ENCODE measurements at regions not wholly inside any gene's neighbourhood (a gene's known extent, or its start where the extent isn't known, plus 50 kb on each side); places are given as distances from the start of the nearest gene placed in this dataset.

DNA sequence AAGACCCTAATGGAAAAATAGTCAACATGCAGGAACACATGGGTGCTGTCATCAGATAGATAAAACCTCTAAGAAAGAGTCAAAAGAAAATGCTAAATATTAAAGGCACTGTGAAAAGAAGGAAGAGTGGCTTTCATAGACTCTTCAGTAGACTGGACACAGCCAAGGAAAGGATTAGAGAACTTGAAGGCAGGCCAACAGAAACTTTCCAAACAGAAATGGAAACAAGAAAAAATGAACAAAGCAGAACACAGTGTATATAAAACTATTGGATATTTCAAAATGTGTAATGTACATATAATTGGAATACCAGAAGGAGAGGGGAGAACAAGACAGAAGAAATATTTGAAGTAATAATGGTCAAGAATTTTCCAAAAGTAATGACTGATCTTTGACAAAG, 431.9 kb downstream of the MATN1 start:
- Histone ChIP-seq H3K4me2 (ENCODE audit: low read depth, low read length) (no peak overlapping the region), H3K4me1 (ENCODE audit: insufficient read depth, low read length) (no peaks in the 10 kb centered on the region), H3K9ac (ENCODE audit: insufficient read depth, low read depth, low read length) (no peak overlapping the region), H3K36me3 (replicated peaks in 1 of 2; ENCODE audit: control insufficient read depth in 1 of 2, insufficient read depth in 2 of 2, low read length in 2 of 2) (no peaks in the 10 kb centered on the region), H3K27ac (ENCODE audit: extremely low read length, insufficient read depth, low read length) (no peak overlapping the region), H3K27me3 (ENCODE audit: control insufficient read depth in 1 of 2, insufficient read depth in 2 of 2, low read length in 2 of 2) (no peaks in the 10 kb centered on the region), H2AFZ (ENCODE audit: low read length) (no peak overlapping the region), H3K4me3 (replicated peaks in 1 of 3; ENCODE audit: insufficient read depth in 1 of 3, low read depth in 2 of 3, low read length in 3 of 3) (no peak overlapping the region), H4K20me1 (ENCODE audit: insufficient read depth, low read length) (no peaks in the 10 kb centered on the region), H3K79me2 (ENCODE audit: insufficient read depth, low read length) (no peaks in the 10 kb centered on the region), H3K9me3 (ENCODE audit: low read length) (no peaks in the 10 kb centered on the region)
- in situ Hi-C loops (cut with HindIII; ENCODE audit: extremely low pct_ligation_motif_present, low pct_unique_long_range_greater_than_20kb): no loop called here
- FAIRE-seq (no peak), ATAC-seq (no peak), DNase-seq (ENCODE audit: low spot score) (no peak)
- TF ChIP-seq MTF1 (CRISPR knock-in tag; IDR thresholded peaks at IDR 0.05) (no peak), NFKBIZ (CRISPR knock-in tag; IDR thresholded peaks at IDR 0.05) (no peak), ZNF563 (CRISPR knock-in tag; IDR thresholded peaks at IDR 0.05) (no peak), KAT7 (CRISPR knock-in tag; IDR thresholded peaks at IDR 0.05; ENCODE audit: borderline replicate concordance) (no peak)
- CTCF ChIA-PET (ENCODE audit: low intra/inter-chr PET ratio, low total read pairs): no interaction called here
- intact Hi-C loops (cut with micrococcal nuclease; ENCODE audit: unreplicated experiment): no loop called here
- POLR2A ChIA-PET: no interaction called here
- no TSS peak for BruUV-seq (replicated peaks)

DNA sequence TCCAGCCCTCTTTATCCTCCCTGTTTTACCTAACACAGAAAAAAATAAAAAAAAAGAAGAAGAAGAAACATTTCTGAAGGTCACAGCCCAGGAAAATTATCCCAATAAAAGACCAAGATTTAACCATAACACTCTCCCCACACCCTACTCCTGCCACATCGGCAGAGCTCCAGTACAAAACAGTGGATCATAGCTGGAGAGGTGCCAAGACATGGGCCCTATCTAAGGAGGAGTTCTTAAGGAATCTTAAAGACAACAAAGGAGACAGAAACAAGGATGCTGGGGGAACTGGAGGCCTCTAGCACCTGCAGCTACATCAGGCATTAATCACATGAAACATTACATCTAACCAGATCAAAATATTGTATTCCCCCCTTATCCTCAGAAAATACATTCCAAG, 432.8 kb downstream of the MATN1 start:
- WGBS (ENCODE audit: low lambda C conversion rate): 5% methylated on average over 1 of the region's 1 CpG

More for the DNA sequence above, 432.8 kb downstream of the MATN1 start:
- Histone ChIP-seq H3K27me3 (ENCODE audit: control insufficient read depth in 1 of 2, insufficient read depth in 2 of 2, low read length in 2 of 2) (no peaks in the 10 kb centered on the region), H3K4me2 (ENCODE audit: low read depth, low read length) (no peak overlapping the region), H4K20me1 (ENCODE audit: insufficient read depth, low read length) (no peaks in the 10 kb centered on the region), H3K4me3 (replicated peaks in 1 of 3; ENCODE audit: insufficient read depth in 1 of 3, low read depth in 2 of 3, low read length in 3 of 3) (no peak overlapping the region), H2AFZ (ENCODE audit: low read length) (no peak overlapping the region), H3K9me3 (ENCODE audit: low read length) (no peaks in the 10 kb centered on the region), H3K27ac (ENCODE audit: extremely low read length, insufficient read depth, low read length) (no peak overlapping the region), H3K79me2 (ENCODE audit: insufficient read depth, low read length) (no peaks in the 10 kb centered on the region), H3K9ac (ENCODE audit: insufficient read depth, low read depth, low read length) (no peak overlapping the region), H3K36me3 (replicated peaks in 1 of 2; ENCODE audit: control insufficient read depth in 1 of 2, insufficient read depth in 2 of 2, low read length in 2 of 2) (no peaks in the 10 kb centered on the region), H3K4me1 (ENCODE audit: insufficient read depth, low read length) (no peaks in the 10 kb centered on the region)
- BruUV-seq (replicated peaks): no TSS peak
- TF ChIP-seq HDAC6 (IDR thresholded peaks at IDR 0.05; ENCODE audit: low read depth, low read length) (no peak), KLF15 (CRISPR knock-in tag; IDR thresholded peaks at IDR 0.05; ENCODE audit: borderline replicate concordance) (no peak), MXD4 (CRISPR knock-in tag; IDR thresholded peaks at IDR 0.05) (no peak), RFX5 (IDR thresholded peaks at IDR 0.05; ENCODE audit: low read depth, low read length) (no peak)
- TF ChIP-seq, protein P1, sequence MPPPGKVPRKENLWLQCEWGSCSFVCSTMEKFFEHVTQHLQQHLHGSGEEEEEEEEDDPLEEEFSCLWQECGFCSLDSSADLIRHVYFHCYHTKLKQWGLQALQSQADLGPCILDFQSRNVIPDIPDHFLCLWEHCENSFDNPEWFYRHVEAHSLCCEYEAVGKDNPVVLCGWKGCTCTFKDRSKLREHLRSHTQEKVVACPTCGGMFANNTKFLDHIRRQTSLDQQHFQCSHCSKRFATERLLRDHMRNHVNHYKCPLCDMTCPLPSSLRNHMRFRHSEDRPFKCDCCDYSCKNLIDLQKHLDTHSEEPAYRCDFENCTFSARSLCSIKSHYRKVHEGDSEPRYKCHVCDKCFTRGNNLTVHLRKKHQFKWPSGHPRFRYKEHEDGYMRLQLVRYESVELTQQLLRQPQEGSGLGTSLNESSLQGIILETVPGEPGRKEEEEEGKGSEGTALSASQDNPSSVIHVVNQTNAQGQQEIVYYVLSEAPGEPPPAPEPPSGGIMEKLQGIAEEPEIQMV (CRISPR knock-in tag; IDR thresholded peaks at IDR 0.05; ENCODE audit: low read depth): no peak
- TF ChIP-seq, protein P2, sequence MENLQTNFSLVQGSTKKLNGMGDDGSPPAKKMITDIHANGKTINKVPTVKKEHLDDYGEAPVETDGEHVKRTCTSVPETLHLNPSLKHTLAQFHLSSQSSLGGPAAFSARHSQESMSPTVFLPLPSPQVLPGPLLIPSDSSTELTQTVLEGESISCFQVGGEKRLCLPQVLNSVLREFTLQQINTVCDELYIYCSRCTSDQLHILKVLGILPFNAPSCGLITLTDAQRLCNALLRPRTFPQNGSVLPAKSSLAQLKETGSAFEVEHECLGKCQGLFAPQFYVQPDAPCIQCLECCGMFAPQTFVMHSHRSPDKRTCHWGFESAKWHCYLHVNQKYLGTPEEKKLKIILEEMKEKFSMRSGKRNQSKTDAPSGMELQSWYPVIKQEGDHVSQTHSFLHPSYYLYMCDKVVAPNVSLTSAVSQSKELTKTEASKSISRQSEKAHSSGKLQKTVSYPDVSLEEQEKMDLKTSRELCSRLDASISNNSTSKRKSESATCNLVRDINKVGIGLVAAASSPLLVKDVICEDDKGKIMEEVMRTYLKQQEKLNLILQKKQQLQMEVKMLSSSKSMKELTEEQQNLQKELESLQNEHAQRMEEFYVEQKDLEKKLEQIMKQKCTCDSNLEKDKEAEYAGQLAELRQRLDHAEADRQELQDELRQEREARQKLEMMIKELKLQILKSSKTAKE (CRISPR knock-in tag; IDR thresholded peaks at IDR 0.05; ENCODE audit: borderline replicate concordance): no peak
- TF ChIP-seq, protein P3, sequence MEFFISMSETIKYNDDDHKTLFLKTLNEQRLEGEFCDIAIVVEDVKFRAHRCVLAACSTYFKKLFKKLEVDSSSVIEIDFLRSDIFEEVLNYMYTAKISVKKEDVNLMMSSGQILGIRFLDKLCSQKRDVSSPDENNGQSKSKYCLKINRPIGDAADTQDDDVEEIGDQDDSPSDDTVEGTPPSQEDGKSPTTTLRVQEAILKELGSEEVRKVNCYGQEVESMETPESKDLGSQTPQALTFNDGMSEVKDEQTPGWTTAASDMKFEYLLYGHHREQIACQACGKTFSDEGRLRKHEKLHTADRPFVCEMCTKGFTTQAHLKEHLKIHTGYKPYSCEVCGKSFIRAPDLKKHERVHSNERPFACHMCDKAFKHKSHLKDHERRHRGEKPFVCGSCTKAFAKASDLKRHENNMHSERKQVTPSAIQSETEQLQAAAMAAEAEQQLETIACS (CRISPR knock-in tag; IDR thresholded peaks at IDR 0.05): no peak
- ChIA-PET CTCF (ENCODE audit: low intra/inter-chr PET ratio, low total read pairs) (no interaction called here), POLR2A (no interaction called here)
- ATAC-seq (no peak), DNase-seq (ENCODE audit: low spot score) (no peak), FAIRE-seq (no peak)
- intact Hi-C loops (cut with micrococcal nuclease; ENCODE audit: unreplicated experiment): no loop called here
- in situ Hi-C loops (cut with HindIII; ENCODE audit: extremely low pct_ligation_motif_present, low pct_unique_long_range_greater_than_20kb): no loop called here
